IMR-90 (cell line): ENCODE measurements at regions not wholly inside any gene's neighbourhood (a gene's known extent, or its start where the extent isn't known, plus 50 kb on each side); places are given as distances from the start of the nearest gene placed in this dataset.

Source experiments
- ATAC-seq: fragments of 200-7000 bp; cut with Tn5 transposase; 2 replicates; pipeline ENCODE4 v1.9.1; 2020; ENCODE audit warnings: low read depth, mild to moderate bottlenecking, moderate library complexity
- BruUV-seq: library from RNA; stranded (reverse); fragments of 400-500 nt; replicated peaks from 2 replicates; lab custom pipeline; 2021; lab: Mats Ljungman, UMichigan
- CTCF ChIA-PET: fragments of 300-600 bp; formaldehyde crosslinking; extraction: SDS; loops from one replicate; lab custom pipeline; 2021; ENCODE audit warnings: antibody characterized with exemption; lab: Yijun Ruan, JAX
- POLR2A ChIA-PET: fragments of 300-600 bp; sonication (Branson Sonifier 250); formaldehyde crosslinking; loops from one replicate; lab custom pipeline; 2022; ENCODE audit warnings: antibody characterized with exemption; ENCODE audit not compliant: unreplicated experiment; lab: Charles Lee
- DNase-seq: peaks from one replicate; pipeline ENCODE4 v3.0.0; 2013
- H2AFZ ChIP-seq: replicated peaks from 2 replicates; pipeline ENCODE3; 2013; ENCODE audit warnings: low read length, mild to moderate bottlenecking; ENCODE audit not compliant: poor library complexity
- H2AK5ac ChIP-seq: 2 replicates; pipeline ENCODE4 v1.6.1; 2013; ENCODE audit warnings: low read depth, low read length, inconsistent platforms
- H2AK9ac ChIP-seq: replicated peaks from 2 replicates; pipeline ENCODE3; 2013; ENCODE audit warnings: mild to moderate bottlenecking, low read depth, low read length, moderate library complexity; ENCODE audit not compliant: poor library complexity
- H2BK120ac ChIP-seq: 2 replicates; pipeline ENCODE4 v1.6.1; 2013; ENCODE audit warnings: low read depth, low read length, inconsistent platforms
- H2BK15ac ChIP-seq: 3 replicates; pipeline ENCODE4 v1.6.1; 2013; ENCODE audit warnings: low read depth, low read length, inconsistent platforms
- H2BK20ac ChIP-seq: 2 replicates; pipeline ENCODE4 v1.6.1; 2013; ENCODE audit warnings: low read depth, mild to moderate bottlenecking, inconsistent platforms, low read length, moderate library complexity
- H2BK5ac ChIP-seq: 2 replicates; pipeline ENCODE4 v1.6.1; 2013; ENCODE audit warnings: mild to moderate bottlenecking, low read depth, low read length, inconsistent platforms; ENCODE audit not compliant: poor library complexity, severe bottlenecking
- H3K14ac ChIP-seq: replicated peaks from 2 replicates; pipeline ENCODE4 v1.6.1; 2013; ENCODE audit warnings: low read depth, low read length, inconsistent platforms
- H3K18ac ChIP-seq: 2 replicates; pipeline ENCODE4 v1.6.1; 2013; ENCODE audit warnings: low read depth, low read length, control low read depth
- H3K23ac ChIP-seq: 2 replicates; pipeline ENCODE4 v1.6.1; 2013; ENCODE audit warnings: low read depth, low read length, inconsistent platforms
- H3K27ac ChIP-seq: 2 replicates; pipeline ENCODE4 v1.5.1; 2013; ENCODE audit warnings: mild to moderate bottlenecking, control low read depth, low read length; ENCODE audit not compliant: insufficient read depth
- H3K27me3 ChIP-seq: 2 replicates; pipeline ENCODE4 v1.6.1; 2013; ENCODE audit warnings: low read length; ENCODE audit not compliant: control insufficient read depth, insufficient read depth
- H3K36me3 ChIP-seq: 2 replicates; pipeline ENCODE4 v1.6.1; 2013; ENCODE audit warnings: low read length, mixed read lengths; ENCODE audit not compliant: control insufficient read depth, insufficient read depth
- H3K4ac ChIP-seq: 2 replicates; pipeline ENCODE4 v1.6.1; 2013; ENCODE audit warnings: low read depth, low read length, inconsistent platforms
- H3K4me1 ChIP-seq: 2 replicates; pipeline ENCODE4 v1.6.1; 2013; ENCODE audit warnings: low read length, mixed read lengths; ENCODE audit not compliant: control insufficient read depth, insufficient read depth
- H3K4me2 ChIP-seq: 2 replicates; pipeline ENCODE4 v1.6.1; 2013; ENCODE audit warnings: low read depth, mild to moderate bottlenecking, control low read depth, low read length, moderate library complexity
- H3K4me3 ChIP-seq: 2 replicates; pipeline ENCODE4 v1.5.1; 2013; ENCODE audit warnings: low read depth, mild to moderate bottlenecking, control low read depth, low read length, moderate library complexity; ENCODE audit not compliant: insufficient read depth
- H3K56ac ChIP-seq: 2 replicates; pipeline ENCODE4 v1.6.1; 2013; ENCODE audit warnings: low read length, inconsistent platforms; ENCODE audit not compliant: insufficient read depth; ENCODE audit errors: extremely low read depth
- H3K79me1 ChIP-seq, 2 experiments: 2 replicates each; pipeline ENCODE4 v1.6.1; 2013; ENCODE audit warnings: low read length in 2 of 2, inconsistent platforms in 1 of 2, low read depth in 1 of 2
- H3K9ac ChIP-seq: 2 replicates; pipeline ENCODE4 v1.6.1; 2013; ENCODE audit warnings: low read depth, low read length, control low read depth
- H3K9me1 ChIP-seq: 2 replicates; pipeline ENCODE4 v1.6.1; 2013; ENCODE audit warnings: low read length, inconsistent platforms; ENCODE audit not compliant: insufficient read depth
- H3K9me3 ChIP-seq: 2 replicates; pipeline ENCODE4 v1.6.1; 2013; ENCODE audit warnings: low read length; ENCODE audit not compliant: control insufficient read depth, insufficient read depth
- H4K20me1 ChIP-seq: 2 replicates; pipeline ENCODE4 v1.6.1; 2013; ENCODE audit warnings: low read length, inconsistent platforms; ENCODE audit not compliant: insufficient read depth
- H4K5ac ChIP-seq: 2 replicates; pipeline ENCODE4 v1.6.1; 2013; ENCODE audit warnings: mild to moderate bottlenecking, low read depth, low read length, control low read depth
- H4K8ac ChIP-seq, 2 experiments: 2 replicates each; pipeline ENCODE4 v1.6.1; 2013; ENCODE audit warnings: low read depth in 2 of 2, low read length in 2 of 2, control low read depth in 1 of 2, inconsistent platforms in 1 of 2
- H4K91ac ChIP-seq: 2 replicates; pipeline ENCODE4 v1.6.1; 2013; ENCODE audit warnings: low read depth, low read length, inconsistent platforms; ENCODE audit not compliant: insufficient read depth
- BHLHE40 ChIP-seq: fragments of 150-350 bp; IDR thresholded peaks from 2 replicates; pipeline ENCODE4 v1.6.1; 2016; ENCODE audit warnings: mild to moderate bottlenecking, low read depth, low read length
- CEBPB ChIP-seq: IDR thresholded peaks from 2 replicates; pipeline ENCODE4 v1.6.1; 2012; ENCODE audit warnings: low read depth, low read length, improper control_type of control experiment
- CHD1 ChIP-seq: IDR thresholded peaks from 2 replicates; pipeline ENCODE4 v1.6.1; 2012; ENCODE audit warnings: low read depth, low read length, improper control_type of control experiment
- FOS ChIP-seq: fragments of 150-350 bp; IDR thresholded peaks from 2 replicates; pipeline ENCODE4 v1.6.1; 2016; ENCODE audit warnings: low read depth, low read length
- MAFK ChIP-seq: IDR thresholded peaks from 2 replicates; pipeline ENCODE4 v1.6.1; 2012; ENCODE audit warnings: low read depth, low read length, improper control_type of control experiment
- MAZ ChIP-seq: IDR thresholded peaks from 2 replicates; pipeline ENCODE4 v1.6.1; 2012; ENCODE audit warnings: low read depth, mild to moderate bottlenecking, low read length, improper control_type of control experiment, moderate library complexity, borderline replicate concordance
- MXI1 ChIP-seq: IDR thresholded peaks from 2 replicates; pipeline ENCODE4 v1.6.1; 2012; ENCODE audit warnings: low read depth, mild to moderate bottlenecking, low read length, moderate library complexity, borderline replicate concordance
- NFE2L2 ChIP-seq: fragments of 150-350 bp; IDR thresholded peaks from 2 replicates; pipeline ENCODE4 v1.6.1; 2016; ENCODE audit warnings: low read depth, mild to moderate bottlenecking, low read length
- POLR2A ChIP-seq: IDR thresholded peaks from 2 replicates; pipeline ENCODE4 v1.6.1; 2012; ENCODE audit warnings: mild to moderate bottlenecking, low read depth, low read length
- RAD21 ChIP-seq: IDR thresholded peaks from 2 replicates; pipeline ENCODE4 v1.6.1; 2012; ENCODE audit warnings: low read length, improper control_type of control experiment
- RCOR1 ChIP-seq: IDR thresholded peaks from 2 replicates; pipeline ENCODE4 v1.6.1; 2012; ENCODE audit warnings: mild to moderate bottlenecking, low read length, improper control_type of control experiment; ENCODE audit not compliant: insufficient replicate concordance
- RFX5 ChIP-seq: IDR thresholded peaks from 2 replicates; pipeline ENCODE4 v1.8.0; 2012; ENCODE audit warnings: low read depth, mild to moderate bottlenecking, low read length, moderate library complexity
- SMC3 ChIP-seq: fragments of 150-350 bp; IDR thresholded peaks from 2 replicates; pipeline ENCODE4 v1.6.1; 2016; ENCODE audit warnings: low read depth, mild to moderate bottlenecking, antibody characterized with exemption, low read length, moderate library complexity
- USF2 ChIP-seq: fragments of 150-350 bp; IDR thresholded peaks from 2 replicates; pipeline ENCODE4 v1.6.1; 2017; ENCODE audit warnings: mild to moderate bottlenecking, antibody characterized with exemption, low read length, low read depth
- WGBS, 2 experiments: methylation state at CpG; one replicate each; pipeline versions ENCODE4 v1.1.5 to v1.1.7; 2013; ENCODE audit warnings: missing lambda C conversion rate in 2 of 2; ENCODE audit not compliant: insufficient read length in 1 of 2; ENCODE audit errors: extremely low coverage in 2 of 2; 5-methylcytosine and 5-hydroxymethylcytosine counted together
- dilution Hi-C: fragments of 300-500 bp; cut with HindIII; formaldehyde crosslinking; loops from one replicate; pipeline ENCODE4 v1.14.3; 2018; ENCODE audit warnings: low sequenced_read_pairs; ENCODE audit not compliant: unreplicated experiment
- in situ Hi-C: fragments of 300-500 bp; cut with MboI; formaldehyde crosslinking; loops from 3 replicates; pipeline ENCODE4 v1.14.3; 2019; ENCODE audit warnings: low sequenced_read_pairs, inconsistent platforms, mixed read lengths
- intact Hi-C: fragments of 100-400 bp; cut with micrococcal nuclease; formaldehyde crosslinking; loops from 2 replicates; pipeline ENCODE4 v1.10.0; 2022
- TF ChIP-seq, protein P1 (sequence below): fragments of 150-350 bp; IDR thresholded peaks from 2 replicates; pipeline ENCODE4 v1.6.1; 2016; ENCODE audit warnings: low read depth, mild to moderate bottlenecking, low read length, moderate library complexity, borderline replicate concordance
- TF ChIP-seq, protein P2 (sequence below): conservative IDR thresholded peaks from 2 replicates; pipeline ENCODE4 v1.5.1; 2012; ENCODE audit warnings: mild to moderate bottlenecking, low read depth, low read length, improper control_type of control experiment

DNA sequence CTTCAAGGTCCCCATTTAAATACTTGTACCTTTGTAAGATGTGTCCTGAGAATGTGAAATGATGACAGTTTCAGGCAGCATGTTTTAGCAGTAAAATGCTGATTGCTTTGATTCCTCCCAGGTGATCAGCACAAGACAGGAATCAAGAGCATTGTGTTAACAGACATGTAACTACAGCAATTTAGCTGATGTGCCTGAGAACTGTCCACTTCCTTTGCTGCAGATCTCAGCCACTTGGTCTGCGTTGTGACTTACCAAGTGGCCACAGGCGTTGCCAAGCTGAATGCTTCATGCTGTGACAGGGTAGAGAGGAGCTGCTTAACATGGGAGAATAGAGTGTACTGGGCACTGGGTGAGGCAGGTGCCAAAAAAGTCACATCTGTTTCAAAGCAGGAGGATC is 767.0 kb upstream of the POU3F2 start:
- no peaks in the 10 kb centered on the region for H3K36me3 ChIP-seq
- H3K4me2 ChIP-seq, result no peak overlapping the region
- no peak overlapping the region for H2BK120ac ChIP-seq
- peaks cover 3% of the 10 kb centered on the region for H3K9me3 ChIP-seq
- in situ Hi-C loops, result no loop called here
- H4K5ac ChIP-seq, result no peak overlapping the region
- ChIA-PET POLR2A (no interaction called here), CTCF (no interaction called here)
- H2AFZ ChIP-seq, result no peak overlapping the region
- no peak overlapping the region for H3K4me3 ChIP-seq
- dilution Hi-C loops, result no loop called here
- no peak for DNase-seq
- no peak overlapping the region for H2AK9ac ChIP-seq
- no peak overlapping the region for H3K9ac ChIP-seq
- no peak overlapping the region for H3K56ac ChIP-seq
- 57% methylated on average over 1 of the region's 2 CpGs; no CpG with 5 or more reads in 1 of the 2 experiments for WGBS, 2 experiments
- no peak overlapping the region for H3K4ac ChIP-seq
- H4K8ac ChIP-seq, result no peak overlapping the region
- no peaks in the 10 kb centered on the region for H3K27me3 ChIP-seq
- no peak overlapping the region for H3K27ac ChIP-seq
- no peak overlapping the region for H3K14ac ChIP-seq
- H3K9me1 ChIP-seq, result no peaks in the 10 kb centered on the region
- TF ChIP-seq CHD1 (no peak), POLR2A (no peak), RCOR1 (no peak), NFE2L2 (no peak), MAFK (no peak), FOS (no peak), BHLHE40 (no peak), CEBPB (no peak), MAZ (no peak), USF2 (no peak), SMC3 (no peak), RFX5 (no peak), MXI1 (no peak), RAD21 (no peak)
- TF ChIP-seq, protein P1, sequence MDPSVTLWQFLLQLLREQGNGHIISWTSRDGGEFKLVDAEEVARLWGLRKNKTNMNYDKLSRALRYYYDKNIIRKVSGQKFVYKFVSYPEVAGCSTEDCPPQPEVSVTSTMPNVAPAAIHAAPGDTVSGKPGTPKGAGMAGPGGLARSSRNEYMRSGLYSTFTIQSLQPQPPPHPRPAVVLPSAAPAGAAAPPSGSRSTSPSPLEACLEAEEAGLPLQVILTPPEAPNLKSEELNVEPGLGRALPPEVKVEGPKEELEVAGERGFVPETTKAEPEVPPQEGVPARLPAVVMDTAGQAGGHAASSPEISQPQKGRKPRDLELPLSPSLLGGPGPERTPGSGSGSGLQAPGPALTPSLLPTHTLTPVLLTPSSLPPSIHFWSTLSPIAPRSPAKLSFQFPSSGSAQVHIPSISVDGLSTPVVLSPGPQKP, result no peak
- TF ChIP-seq, protein P2, sequence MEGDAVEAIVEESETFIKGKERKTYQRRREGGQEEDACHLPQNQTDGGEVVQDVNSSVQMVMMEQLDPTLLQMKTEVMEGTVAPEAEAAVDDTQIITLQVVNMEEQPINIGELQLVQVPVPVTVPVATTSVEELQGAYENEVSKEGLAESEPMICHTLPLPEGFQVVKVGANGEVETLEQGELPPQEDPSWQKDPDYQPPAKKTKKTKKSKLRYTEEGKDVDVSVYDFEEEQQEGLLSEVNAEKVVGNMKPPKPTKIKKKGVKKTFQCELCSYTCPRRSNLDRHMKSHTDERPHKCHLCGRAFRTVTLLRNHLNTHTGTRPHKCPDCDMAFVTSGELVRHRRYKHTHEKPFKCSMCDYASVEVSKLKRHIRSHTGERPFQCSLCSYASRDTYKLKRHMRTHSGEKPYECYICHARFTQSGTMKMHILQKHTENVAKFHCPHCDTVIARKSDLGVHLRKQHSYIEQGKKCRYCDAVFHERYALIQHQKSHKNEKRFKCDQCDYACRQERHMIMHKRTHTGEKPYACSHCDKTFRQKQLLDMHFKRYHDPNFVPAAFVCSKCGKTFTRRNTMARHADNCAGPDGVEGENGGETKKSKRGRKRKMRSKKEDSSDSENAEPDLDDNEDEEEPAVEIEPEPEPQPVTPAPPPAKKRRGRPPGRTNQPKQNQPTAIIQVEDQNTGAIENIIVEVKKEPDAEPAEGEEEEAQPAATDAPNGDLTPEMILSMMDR, result no peak
- no peak overlapping the region for H2AK5ac ChIP-seq
- no peak overlapping the region for H2BK5ac ChIP-seq
- H3K18ac ChIP-seq, result no peak overlapping the region
- H3K79me1 ChIP-seq, result no peaks in the 10 kb centered on the region
- no peak overlapping the region for H2BK15ac ChIP-seq
- intact Hi-C loops, result no loop called here
- no peaks in the 10 kb centered on the region for H4K20me1 ChIP-seq
- no peaks in the 10 kb centered on the region for H3K4me1 ChIP-seq
- BruUV-seq, result no TSS peak
- no peak overlapping the region for H2BK20ac ChIP-seq
- ATAC-seq, result no peak
- H3K23ac ChIP-seq, result no peak overlapping the region
- H4K91ac ChIP-seq, result no peak overlapping the region
